ENCODE measurements at regions not wholly inside any gene's neighbourhood (a gene's known extent, or its start where the extent isn't known, plus 50 kb on each side); places are given as distances from the start of the nearest gene placed in this dataset.

DNA sequence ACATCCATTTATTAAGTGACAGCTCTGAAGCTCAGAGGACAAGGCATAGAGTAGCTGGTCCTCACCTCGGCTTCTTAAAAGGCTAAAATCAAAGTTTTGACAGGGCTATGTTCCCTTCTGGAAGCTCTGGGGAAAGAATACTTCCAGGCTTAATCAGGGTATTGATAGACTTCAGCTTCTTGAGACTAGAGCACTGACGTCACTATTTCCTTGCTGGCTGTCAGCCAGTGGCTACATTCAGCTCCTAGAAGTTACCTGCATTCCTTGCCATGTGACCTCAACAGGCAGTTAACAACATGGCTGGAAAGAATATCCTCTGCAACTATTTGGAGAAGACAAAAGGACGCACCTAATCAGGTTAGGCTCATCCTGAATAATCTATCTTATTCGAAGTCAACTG lies 1144.8 kb downstream of the ADGRL3 start:
- TF ChIP-seq EZH2phosphoT487 (IDR thresholded peaks at IDR 0.05; ENCODE audit: borderline replicate concordance, low read depth, low read length) = no peak
- TF ChIP-seq, protein P1, sequence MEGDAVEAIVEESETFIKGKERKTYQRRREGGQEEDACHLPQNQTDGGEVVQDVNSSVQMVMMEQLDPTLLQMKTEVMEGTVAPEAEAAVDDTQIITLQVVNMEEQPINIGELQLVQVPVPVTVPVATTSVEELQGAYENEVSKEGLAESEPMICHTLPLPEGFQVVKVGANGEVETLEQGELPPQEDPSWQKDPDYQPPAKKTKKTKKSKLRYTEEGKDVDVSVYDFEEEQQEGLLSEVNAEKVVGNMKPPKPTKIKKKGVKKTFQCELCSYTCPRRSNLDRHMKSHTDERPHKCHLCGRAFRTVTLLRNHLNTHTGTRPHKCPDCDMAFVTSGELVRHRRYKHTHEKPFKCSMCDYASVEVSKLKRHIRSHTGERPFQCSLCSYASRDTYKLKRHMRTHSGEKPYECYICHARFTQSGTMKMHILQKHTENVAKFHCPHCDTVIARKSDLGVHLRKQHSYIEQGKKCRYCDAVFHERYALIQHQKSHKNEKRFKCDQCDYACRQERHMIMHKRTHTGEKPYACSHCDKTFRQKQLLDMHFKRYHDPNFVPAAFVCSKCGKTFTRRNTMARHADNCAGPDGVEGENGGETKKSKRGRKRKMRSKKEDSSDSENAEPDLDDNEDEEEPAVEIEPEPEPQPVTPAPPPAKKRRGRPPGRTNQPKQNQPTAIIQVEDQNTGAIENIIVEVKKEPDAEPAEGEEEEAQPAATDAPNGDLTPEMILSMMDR (conservative IDR thresholded peaks at IDR 0.05; ENCODE audit: low read length) = no peak
- DNase-seq (ENCODE audit: low spot score) = no peak
- H3K36me3 ChIP-seq (ENCODE audit: insufficient read depth, low read length) = no peaks in the 10 kb centered on the region
- no peak overlapping the region for H2AFZ ChIP-seq (ENCODE audit: low read length)
- no peaks in the 10 kb centered on the region for H3K4me1 ChIP-seq (ENCODE audit: insufficient read depth, low read length, poor library complexity, severe bottlenecking)
- intact Hi-C loops (cut with micrococcal nuclease; ENCODE audit: unreplicated experiment) = no loop called here
- no peak overlapping the region for H3K4me2 ChIP-seq (ENCODE audit: low read length)
- ChIA-PET CTCF (ENCODE audit: unreplicated experiment) (no interaction called here), POLR2A (no interaction called here)
- BruUV-seq (replicated peaks) = no TSS peak
- H3K9me3 ChIP-seq (ENCODE audit: low read length) = no peaks in the 10 kb centered on the region
- no peaks in the 10 kb centered on the region for H3K79me2 ChIP-seq (ENCODE audit: insufficient read depth, low read depth, low read length)
- no peaks in the 10 kb centered on the region for H3K9me2 ChIP-seq (ENCODE audit: insufficient read depth, low read length)
- H3K27ac ChIP-seq (ENCODE audit: low read depth, low read length, poor library complexity, severe bottlenecking) = no peak overlapping the region
- H4K20me1 ChIP-seq (ENCODE audit: insufficient read depth, low read length) = no peaks in the 10 kb centered on the region
- H3K4me3 ChIP-seq (ENCODE audit: low read depth, low read length, poor library complexity, severe bottlenecking) = no peak overlapping the region

- H3K4me1 ChIP-seq (ENCODE audit: insufficient read depth, low read length, poor library complexity, severe bottlenecking) = no peaks in the 10 kb centered on the region
- no TSS peak for BruUV-seq (replicated peaks)
- H3K27ac ChIP-seq (ENCODE audit: low read depth, low read length, poor library complexity, severe bottlenecking) = no peak overlapping the region
- H3K36me3 ChIP-seq (ENCODE audit: insufficient read depth, low read length) = no peaks in the 10 kb centered on the region
- intact Hi-C loops (cut with micrococcal nuclease; ENCODE audit: unreplicated experiment) = no loop called here
- TF ChIP-seq EZH2phosphoT487 (IDR thresholded peaks at IDR 0.05; ENCODE audit: borderline replicate concordance, low read depth, low read length) = no peak
- TF ChIP-seq, protein P1 (conservative IDR thresholded peaks at IDR 0.05; ENCODE audit: low read length) = no peak
- ChIA-PET CTCF (ENCODE audit: unreplicated experiment) (no interaction called here), POLR2A (no interaction called here)
- no peak overlapping the region for H3K4me3 ChIP-seq (ENCODE audit: low read depth, low read length, poor library complexity, severe bottlenecking)
- H2AFZ ChIP-seq (ENCODE audit: low read length) = no peak overlapping the region
- H3K4me2 ChIP-seq (ENCODE audit: low read length) = no peak overlapping the region
- H3K9me2 ChIP-seq (ENCODE audit: insufficient read depth, low read length) = no peaks in the 10 kb centered on the region
- no peak for DNase-seq (ENCODE audit: low spot score)
- H3K9me3 ChIP-seq (ENCODE audit: low read length) = no peaks in the 10 kb centered on the region
- H4K20me1 ChIP-seq (ENCODE audit: insufficient read depth, low read length) = no peaks in the 10 kb centered on the region
- H3K79me2 ChIP-seq (ENCODE audit: insufficient read depth, low read depth, low read length) = no peaks in the 10 kb centered on the region
These were observed 1144.3 kb downstream of the ADGRL3 start for GRCh38 chr4:62344474-62344873.

DNA sequence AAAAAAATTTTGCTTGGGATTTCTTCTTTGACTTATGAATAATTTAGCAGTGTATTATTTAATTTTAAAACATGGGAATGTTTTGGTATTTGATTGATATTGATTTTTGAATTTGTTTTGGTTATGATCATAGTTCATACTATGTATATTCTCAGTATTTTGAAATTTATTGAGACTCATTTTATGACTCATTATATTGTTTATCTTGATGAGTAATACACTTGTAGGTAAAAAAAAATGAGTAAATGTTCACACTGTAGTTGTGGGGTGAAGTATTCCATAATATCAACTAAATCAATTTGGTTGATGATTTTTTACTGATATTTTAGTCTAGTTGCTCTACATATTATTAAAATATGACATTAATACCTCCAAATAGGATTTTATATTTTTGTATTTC lies 1142.2 kb downstream of the ADGRL3 start:
- no TSS peak for BruUV-seq (replicated peaks)
- Histone ChIP-seq H3K4me1 (ENCODE audit: insufficient read depth, low read length, poor library complexity, severe bottlenecking) (no peaks in the 10 kb centered on the region), H3K9me3 (ENCODE audit: low read length) (no peaks in the 10 kb centered on the region), H3K4me3 (ENCODE audit: low read depth, low read length, poor library complexity, severe bottlenecking) (no peak overlapping the region), H4K20me1 (ENCODE audit: insufficient read depth, low read length) (no peaks in the 10 kb centered on the region), H3K79me2 (ENCODE audit: insufficient read depth, low read depth, low read length) (no peaks in the 10 kb centered on the region), H3K27ac (ENCODE audit: low read depth, low read length, poor library complexity, severe bottlenecking) (no peak overlapping the region), H3K36me3 (ENCODE audit: insufficient read depth, low read length) (no peaks in the 10 kb centered on the region), H3K4me2 (ENCODE audit: low read length) (no peak overlapping the region), H2AFZ (ENCODE audit: low read length) (no peak overlapping the region), H3K9me2 (ENCODE audit: insufficient read depth, low read length) (no peaks in the 10 kb centered on the region)
- intact Hi-C loops (cut with micrococcal nuclease; ENCODE audit: unreplicated experiment) = no loop called here
- POLR2A ChIA-PET = no interaction called here
- CTCF ChIA-PET (ENCODE audit: unreplicated experiment) = no interaction called here
- TF ChIP-seq, protein P1 (conservative IDR thresholded peaks at IDR 0.05; ENCODE audit: low read length) = no peak
- TF ChIP-seq EZH2phosphoT487 (IDR thresholded peaks at IDR 0.05; ENCODE audit: borderline replicate concordance, low read depth, low read length) = no peak
- no peak for DNase-seq (ENCODE audit: low spot score)

All from OCI-LY7 (cell line).